Stimulated activated CD8-positive, alpha-beta memory T cell treated with anti-CD3 and anti-CD28 coated beads, Interleukin-4, amount 100 ng/mL, for 4 hours (primary cell): ENCODE measurements at regions not wholly inside any gene's neighbourhood (a gene's known extent, or its start where the extent isn't known, plus 50 kb on each side); places are given as distances from the start of the nearest gene placed in this dataset.
"Not testable (repeated sequence)": the region's sequence is repeated elsewhere in the genome, so short reads cannot be mapped to it uniquely, and the experiment has no call there.

Source experiments
- DNase-seq, 2 donors: peaks; one replicate each; pipeline ENCODE4 v3.0.0-alpha.2; 2020; ENCODE audit warnings: low read depth in 2 of 2, low spot score in 1 of 2

DNA sequence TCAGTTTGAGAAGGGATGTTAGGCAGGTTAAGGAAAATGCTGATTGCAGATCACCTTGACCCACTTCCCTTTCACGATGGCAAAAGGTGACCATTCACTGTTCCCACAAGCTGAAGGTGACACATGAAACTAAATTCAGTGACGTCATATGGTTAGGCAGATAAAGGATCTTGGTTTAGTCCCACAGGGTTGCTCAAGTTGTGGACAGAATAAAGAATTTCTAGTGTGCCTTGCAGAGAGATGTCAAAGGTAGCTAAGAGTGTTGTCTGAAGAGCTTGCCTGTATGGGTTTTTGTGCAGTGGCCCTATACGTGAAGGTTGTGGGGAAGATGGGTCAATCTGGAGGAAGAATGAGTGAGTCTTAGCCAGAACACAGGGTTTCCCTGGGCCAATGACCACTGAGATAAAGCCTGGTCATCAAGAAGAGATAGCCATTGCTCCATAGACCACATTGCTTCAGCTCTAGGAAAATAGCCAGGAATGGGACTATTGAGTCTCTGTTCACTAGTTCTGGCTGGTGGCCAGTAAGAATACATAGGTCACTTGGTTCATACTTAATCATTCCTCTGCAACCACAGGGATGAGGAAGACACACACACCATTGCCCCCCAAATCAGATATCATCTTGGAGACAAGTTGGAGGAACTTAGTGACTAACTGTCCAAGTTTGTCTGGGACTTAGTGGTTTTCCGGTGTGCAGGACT lies 148.5 kb upstream of the ATXN1 start:
- no peak for DNase-seq

- no peak for DNase-seq
Measured at GRCh38 chr6:16907991-16908390, 146.7 kb upstream of the ATXN1 start.

DNA sequence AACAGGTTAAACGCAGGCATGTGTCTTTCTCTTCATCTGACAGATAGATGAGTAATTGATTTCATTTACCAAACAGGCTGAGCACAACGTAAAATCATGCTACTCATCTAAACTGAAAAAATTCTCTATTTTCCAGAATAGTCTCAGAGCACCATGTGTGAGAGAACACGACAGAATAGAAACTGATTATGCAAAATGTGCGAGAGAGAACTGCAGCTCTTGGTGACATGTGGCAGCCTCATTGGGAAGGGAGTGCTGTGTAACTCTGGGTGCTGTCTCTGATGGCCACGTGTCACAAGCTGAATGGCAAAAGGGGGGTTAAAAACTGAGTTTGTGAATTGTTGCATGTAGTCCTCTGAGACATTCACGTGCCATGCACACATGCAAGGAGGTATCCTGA lies 143.7 kb upstream of the ATXN1 start:
- DNase-seq: no peak

DNA sequence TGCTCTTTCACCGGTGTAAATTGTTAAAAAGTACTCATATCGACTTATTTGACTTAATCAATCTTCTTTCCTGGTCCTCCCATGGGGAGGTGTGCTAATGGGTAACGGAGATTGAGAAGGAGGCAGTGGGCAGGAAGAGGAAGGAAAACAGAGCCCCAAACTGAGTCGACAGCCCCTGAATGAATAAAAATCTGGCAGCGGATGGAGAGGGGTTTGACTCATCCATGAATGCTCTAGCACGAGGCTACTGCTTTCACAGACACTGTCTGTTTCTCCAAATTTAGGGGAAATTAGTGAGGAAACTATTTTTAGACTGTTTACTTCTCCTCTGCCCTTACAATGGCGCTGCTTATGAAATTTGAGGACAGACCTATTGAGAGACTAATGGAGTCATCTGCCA lies 142.2 kb upstream of the ATXN1 start:
- DNase-seq: no peak

- no peak for DNase-seq
Measured at GRCh38 chr6:16902502-16902901, 141.2 kb upstream of the ATXN1 start.

GRCh38 chr6:16901782-16902181 lies 140.5 kb upstream of the ATXN1 start:
- no peak for DNase-seq

DNA sequence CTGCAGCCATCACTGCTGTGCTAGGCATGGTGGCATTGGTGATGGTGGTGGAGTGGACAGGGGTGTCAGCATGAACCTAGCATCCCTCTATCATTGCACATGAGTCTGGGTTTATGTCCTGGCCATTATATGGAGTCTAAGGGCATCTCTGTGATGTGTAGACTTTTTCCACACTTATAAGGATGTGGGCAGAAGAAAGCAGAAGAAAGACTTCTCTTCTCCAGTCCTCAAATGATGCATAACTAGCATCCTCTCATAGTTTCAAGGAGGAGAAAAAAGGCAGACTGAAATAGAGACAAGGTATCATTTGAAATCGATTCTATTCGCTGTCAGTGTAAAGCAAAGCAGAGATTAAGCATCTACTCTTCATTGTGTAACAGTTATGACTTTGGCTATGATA lies 140.0 kb upstream of the ATXN1 start:
- DNase-seq: no peak

DNA sequence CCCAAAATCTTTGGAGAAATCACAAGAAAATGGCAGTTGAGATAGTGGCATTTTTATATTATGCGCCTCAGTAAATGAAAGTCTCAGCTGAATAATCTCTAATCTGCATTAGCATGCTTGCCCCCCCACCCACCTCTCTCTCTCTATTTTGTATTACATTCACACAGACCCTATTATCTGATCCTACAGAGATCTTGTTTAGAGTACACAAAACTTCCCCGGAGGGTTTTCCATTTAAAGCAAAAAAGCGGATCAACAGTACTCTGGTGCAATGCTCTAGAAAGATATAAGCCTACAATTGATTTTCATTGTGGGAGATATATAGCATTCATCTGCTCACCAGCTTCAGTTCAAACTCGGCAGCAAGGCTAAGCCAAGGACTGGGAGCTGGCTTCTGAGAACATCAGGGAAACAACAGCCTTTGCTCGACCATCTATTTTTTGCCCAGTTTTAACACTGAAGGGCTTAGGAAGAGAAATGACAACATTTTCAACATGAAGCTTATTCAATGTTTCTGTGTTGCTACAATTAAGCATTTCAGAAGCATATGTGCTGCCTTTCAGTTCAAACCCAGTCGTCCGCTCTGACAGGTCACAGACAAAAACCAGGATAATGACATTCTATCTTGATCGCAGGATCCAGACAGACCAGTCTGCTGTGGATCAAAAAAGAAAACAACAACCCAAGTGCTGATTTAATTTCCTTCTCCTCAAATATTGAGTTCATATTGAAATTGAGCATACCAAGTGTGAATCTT lies 137.6 kb upstream of the ATXN1 start:
- no peak for DNase-seq

- DNase-seq: no peak
Measured at GRCh38 chr6:16897669-16898068, 136.4 kb upstream of the ATXN1 start.

- DNase-seq: no peak
Measured at GRCh38 chr6:16894301-16894700, 133.0 kb upstream of the ATXN1 start.

DNA sequence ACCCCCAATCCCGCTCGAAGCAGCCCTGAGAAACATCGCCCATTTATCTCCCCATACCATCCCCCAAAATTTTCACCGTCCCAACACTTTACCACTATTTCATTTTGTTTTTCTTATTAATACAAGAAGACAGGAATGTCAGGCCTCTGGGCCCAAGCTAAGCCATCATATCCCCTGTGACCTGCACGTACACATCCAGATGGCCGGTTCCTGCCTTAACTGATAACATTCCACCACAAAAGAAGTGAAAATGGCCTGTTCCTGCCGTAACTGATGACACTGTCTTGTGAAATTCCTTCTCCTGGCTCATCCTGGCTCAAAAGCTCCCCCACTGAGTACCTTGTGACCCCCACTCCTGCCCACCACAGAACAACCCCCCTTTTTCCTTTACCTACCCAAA lies 129.8 kb upstream of the ATXN1 start:
- DNase-seq: not testable (repeated sequence)

DNA sequence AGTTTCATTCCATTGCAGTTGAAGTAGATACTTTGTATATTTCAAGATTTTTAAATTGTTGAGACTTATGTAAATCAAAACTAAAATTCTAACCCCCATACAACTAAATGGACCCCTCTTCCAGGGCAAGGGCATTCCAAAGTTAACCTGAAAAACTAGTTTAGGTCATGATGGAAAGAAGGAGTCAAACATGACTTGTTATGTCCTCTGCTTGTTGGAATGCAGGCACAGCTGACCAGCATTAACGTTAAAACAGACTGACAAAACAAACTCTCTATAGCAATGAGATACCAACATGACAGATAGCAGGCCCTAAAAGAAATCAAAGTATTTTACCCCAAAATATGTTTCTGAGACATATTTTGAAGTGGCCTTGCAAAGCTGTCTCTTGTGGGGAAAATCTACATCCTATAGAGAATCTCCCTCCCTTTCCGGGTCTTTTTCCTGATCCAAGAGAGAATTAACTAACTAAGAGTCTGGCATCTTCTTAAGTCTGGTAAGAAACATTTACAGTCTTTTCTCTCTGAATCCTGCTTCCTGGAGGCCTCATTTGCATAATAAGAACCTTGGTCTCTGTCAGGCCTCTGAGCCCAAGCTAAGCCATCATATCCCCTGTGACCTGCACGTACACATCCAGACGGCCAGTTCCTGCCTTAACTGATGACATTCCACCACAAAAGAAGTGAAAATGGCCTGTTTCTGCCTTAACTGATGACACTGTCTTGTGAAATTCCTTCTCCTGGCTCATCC lies 124.3 kb upstream of the ATXN1 start:
- DNase-seq: no peak

- no peak for DNase-seq
Measured at GRCh38 chr6:16884526-16884925, 123.3 kb upstream of the ATXN1 start.

DNA sequence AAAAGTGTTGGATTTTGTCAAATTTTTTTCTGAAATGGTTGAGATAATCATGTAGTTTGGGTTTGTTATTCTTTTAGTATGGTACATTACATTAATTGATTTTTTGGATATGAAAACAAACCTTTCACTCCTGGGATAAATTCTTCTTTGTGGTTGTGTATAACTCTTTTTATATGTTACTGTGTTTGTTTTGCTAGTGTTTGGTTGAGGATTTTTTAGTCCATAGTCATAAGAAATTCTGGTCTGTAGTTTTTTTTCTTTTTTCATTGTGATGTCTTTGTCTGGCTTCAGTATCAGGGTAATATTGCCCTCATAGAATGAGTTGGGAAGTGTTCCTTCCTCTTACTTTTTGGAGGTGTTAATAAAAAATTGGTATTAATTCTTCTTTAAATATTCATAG lies 122.2 kb upstream of the ATXN1 start:
- DNase-seq: no peak

DNA sequence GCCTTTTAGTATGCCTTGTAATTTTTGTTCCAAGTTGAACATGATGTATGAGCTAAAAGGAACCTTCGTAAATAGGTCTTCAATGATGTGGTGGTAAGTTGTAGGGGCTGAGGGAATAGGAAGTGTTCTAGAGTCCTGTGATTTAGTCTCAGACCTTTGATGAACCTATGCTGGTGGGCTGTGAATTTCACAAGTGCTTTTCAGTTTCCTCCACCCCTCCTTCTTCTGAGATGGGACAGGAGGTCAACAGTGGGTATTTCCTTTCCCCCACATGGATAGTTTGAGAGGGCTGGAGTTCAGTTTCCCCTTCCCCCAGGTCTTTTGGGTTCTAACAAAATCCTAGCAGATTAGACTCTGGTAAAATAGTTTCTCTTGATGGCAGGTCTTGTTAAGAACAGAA lies 121.0 kb upstream of the ATXN1 start:
- DNase-seq: no peak

DNA sequence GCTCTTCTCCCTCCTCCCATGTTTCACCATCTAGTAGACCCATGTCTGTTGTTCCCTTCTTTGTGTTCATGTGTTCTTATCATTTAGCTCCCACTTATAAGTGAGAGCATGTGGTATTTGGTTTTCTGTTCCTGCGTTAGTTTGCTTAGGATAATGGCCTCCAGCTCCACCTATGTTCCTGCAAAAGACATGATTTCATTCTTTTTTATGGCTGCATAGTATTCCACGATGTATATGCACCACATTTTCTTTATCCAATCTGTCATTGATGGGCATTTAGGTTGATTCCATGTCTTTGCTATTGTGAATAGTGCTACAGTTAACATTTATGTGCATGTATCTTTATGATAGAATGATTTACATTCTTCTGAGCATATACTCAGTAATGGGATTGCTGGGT lies 115.6 kb upstream of the ATXN1 start:
- DNase-seq: not testable (repeated sequence)

DNA sequence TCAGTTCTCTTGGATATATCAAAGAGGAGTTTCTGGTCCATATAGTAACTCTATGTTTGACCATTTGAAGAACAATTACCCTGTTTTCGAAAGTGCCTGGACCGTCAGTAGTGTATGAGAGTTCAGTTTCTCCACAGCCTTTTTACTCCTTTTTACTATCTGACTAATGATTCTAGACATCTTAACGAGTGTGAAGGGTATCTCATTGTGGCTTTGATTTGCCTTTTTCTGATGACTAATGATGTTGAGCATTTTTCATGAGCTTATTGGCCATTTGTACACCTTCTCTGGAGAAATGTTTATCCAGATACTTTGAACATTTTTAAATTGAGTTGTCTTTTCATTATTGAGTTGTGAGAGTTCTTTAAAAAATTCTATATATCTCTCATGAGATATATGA lies 114.9 kb upstream of the ATXN1 start:
- no peak for DNase-seq

DNA sequence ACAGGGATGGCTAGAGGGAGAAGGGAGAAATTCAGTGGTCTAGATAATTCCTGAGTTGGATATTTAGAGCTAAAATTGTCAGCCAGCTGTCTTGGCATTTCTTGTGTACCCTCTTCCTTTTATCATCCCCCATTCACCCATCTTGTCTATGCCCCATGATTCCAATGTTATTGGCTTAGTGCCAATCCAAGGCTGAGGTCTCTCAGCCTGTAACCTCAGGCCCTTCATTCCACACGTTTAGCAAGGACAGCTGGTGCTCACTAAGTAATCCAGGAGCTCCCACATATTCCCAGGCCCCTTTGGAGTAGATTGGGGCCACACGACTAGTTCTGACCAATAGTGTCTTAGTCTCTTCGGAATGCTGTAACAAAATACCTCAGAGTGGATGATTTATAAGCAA lies 112.4 kb upstream of the ATXN1 start:
- DNase-seq: no peak

- DNase-seq: no peak
Measured at GRCh38 chr6:16872543-16873235, 111.4 kb upstream of the ATXN1 start.

DNA sequence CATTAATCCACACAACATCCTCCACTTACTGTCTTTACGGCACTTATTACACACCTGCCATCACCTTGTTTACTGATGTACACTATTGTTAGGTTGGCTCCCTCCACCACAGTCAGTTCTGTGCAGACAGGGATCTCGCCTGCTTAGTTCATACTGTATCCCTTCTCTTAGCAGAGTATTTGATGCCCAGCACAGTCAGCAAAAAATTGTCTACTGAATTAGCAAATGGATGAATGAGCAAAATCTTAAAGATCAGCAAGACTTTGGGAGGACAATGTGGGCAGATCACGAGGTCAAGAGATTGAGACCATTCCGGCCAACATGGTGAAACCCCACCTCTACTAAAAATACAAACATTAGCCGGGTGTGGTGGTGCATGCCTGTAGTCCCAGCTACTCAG lies 109.8 kb upstream of the ATXN1 start:
- no peak for DNase-seq

GRCh38 chr6:16868968-16869367 lies 107.7 kb upstream of the ATXN1 start:
- no peak for DNase-seq
